Sigmoid colon (tissue), 6 donors: ENCODE measurements at regions not wholly inside any gene's neighbourhood (a gene's known extent, or its start where the extent isn't known, plus 50 kb on each side); places are given as distances from the start of the nearest gene placed in this dataset.
"Not testable (repeated sequence)": the region's sequence is repeated elsewhere in the genome, so short reads cannot be mapped to it uniquely, and the experiment has no call there.

ENCODE experiments used
- DNase-seq: peaks from one replicate; pipeline ENCODE4 v3.0.0-alpha.2; 2019
- H3K27ac ChIP-seq, 4 donors: fragments of 200-600 bp; sonication (generic); one replicate each; pipeline ENCODE4 v1.5.1; 2016 to 2019; ENCODE audit warnings: mild to moderate bottlenecking in 1 of 4
- H3K27me3 ChIP-seq, 3 donors: fragments of 200-600 bp; sonication (generic); one replicate each; pipeline ENCODE4 v1.5.1; 2019; ENCODE audit warnings: mild to moderate bottlenecking in 1 of 3
- H3K36me3 ChIP-seq, 4 donors: fragments of 200-600 bp; sonication (generic); one replicate each; pipeline ENCODE4 v1.5.1; 2016 to 2019
- H3K4me1 ChIP-seq, 4 donors: fragments of 200-600 bp; sonication (generic); one replicate each; pipeline ENCODE4 v1.5.1; 2017 to 2019
- H3K4me3 ChIP-seq, 4 donors: fragments of 200-600 bp; sonication (generic); one replicate each; pipeline ENCODE4 v1.5.1; 2017 to 2019; ENCODE audit warnings: mild to moderate bottlenecking in 2 of 4, moderate library complexity in 1 of 4
- H3K9me3 ChIP-seq, 4 donors: fragments of 200-600 bp in 3 of 4; sonication (generic) in 3 of 4; one replicate each; pipeline versions ENCODE4 v1.5.1 to v1.6.1; 2013 to 2019
- EP300 ChIP-seq, 4 donors: sonication (generic); formaldehyde crosslinking; IDR thresholded peaks; one replicate each; pipeline ENCODE4 v1.6.1; 2017; ENCODE audit warnings: antibody characterized with exemption in 4 of 4
- POLR2A ChIP-seq, 2 donors: fragments of 450-650 bp; IDR thresholded peaks; one replicate each; pipeline ENCODE4 v1.6.1; 2016; ENCODE audit warnings: antibody characterized with exemption in 2 of 2, mild to moderate bottlenecking in 2 of 2, moderate library complexity in 2 of 2
- POLR2AphosphoS5 ChIP-seq, 4 donors: sonication (generic); formaldehyde crosslinking; IDR thresholded peaks; one replicate each; pipeline ENCODE4 v1.6.1; 2017; ENCODE audit warnings: antibody characterized with exemption in 4 of 4
- WGBS, 2 donors: extraction: QIAGEN DNeasy Blood & Tissue Kit; methylation state at CpG; one replicate each; pipeline ENCODE4 v1.1.7; 2013; 5-methylcytosine and 5-hydroxymethylcytosine counted together
- intact Hi-C: fragments of 100-400 bp; cut with DNase I; formaldehyde crosslinking; loops from one replicate; pipeline ENCODE4 v1.15.1; 2023
- TF ChIP-seq, protein P1 (sequence below), 4 experiments: fragments of 450-650 bp in 3 of 4; fragments of 200-600 bp in 1 of 4; IDR thresholded peaks; one replicate each; pipeline ENCODE4 v1.5.1; 2016 to 2019; ENCODE audit warnings: antibody characterized with exemption in 4 of 4, mild to moderate bottlenecking in 3 of 4, moderate library complexity in 2 of 4
- donor health status: healthy with polysubstance abuse.
- donor health status: healthy.

DNA sequence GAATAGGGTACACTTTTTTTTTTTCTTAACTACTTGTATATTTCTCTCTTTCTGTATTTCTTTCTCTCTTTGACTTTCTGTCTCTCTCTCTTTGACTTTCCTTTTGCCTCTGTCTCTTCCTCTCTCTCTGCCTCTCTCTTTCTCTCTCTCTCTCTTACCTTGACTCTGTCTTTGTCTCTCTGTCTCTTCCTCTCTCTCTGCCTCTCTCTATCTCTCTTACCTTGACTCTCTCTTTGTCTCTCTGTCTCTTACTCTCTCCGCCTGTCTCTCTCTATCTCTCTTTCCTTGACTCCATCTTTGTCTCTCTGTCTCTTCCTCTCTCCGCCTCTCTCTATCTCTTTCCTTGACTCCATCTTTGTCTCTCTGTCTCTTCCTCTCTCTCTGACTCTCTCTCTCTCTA, 62.4 kb upstream of the PRMT8 start:
- no peak for DNase-seq
- Histone ChIP-seq H3K36me3 (no peaks in the 10 kb centered on the region), H3K27me3 (no peaks in the 10 kb centered on the region), H3K27ac (no peak overlapping the region), H3K4me3 (no peak overlapping the region), H3K4me1 (no peaks in the 10 kb centered on the region), H3K9me3 (no peaks in the 10 kb centered on the region)
- TF ChIP-seq, protein P1, sequence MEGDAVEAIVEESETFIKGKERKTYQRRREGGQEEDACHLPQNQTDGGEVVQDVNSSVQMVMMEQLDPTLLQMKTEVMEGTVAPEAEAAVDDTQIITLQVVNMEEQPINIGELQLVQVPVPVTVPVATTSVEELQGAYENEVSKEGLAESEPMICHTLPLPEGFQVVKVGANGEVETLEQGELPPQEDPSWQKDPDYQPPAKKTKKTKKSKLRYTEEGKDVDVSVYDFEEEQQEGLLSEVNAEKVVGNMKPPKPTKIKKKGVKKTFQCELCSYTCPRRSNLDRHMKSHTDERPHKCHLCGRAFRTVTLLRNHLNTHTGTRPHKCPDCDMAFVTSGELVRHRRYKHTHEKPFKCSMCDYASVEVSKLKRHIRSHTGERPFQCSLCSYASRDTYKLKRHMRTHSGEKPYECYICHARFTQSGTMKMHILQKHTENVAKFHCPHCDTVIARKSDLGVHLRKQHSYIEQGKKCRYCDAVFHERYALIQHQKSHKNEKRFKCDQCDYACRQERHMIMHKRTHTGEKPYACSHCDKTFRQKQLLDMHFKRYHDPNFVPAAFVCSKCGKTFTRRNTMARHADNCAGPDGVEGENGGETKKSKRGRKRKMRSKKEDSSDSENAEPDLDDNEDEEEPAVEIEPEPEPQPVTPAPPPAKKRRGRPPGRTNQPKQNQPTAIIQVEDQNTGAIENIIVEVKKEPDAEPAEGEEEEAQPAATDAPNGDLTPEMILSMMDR (IDR thresholded peaks at IDR 0.05), result no peak
- WGBS, 2 donors, result 91 to 93% methylated on average over 2 of the region's 2 CpGs
- intact Hi-C loops, result no loop called here

DNA sequence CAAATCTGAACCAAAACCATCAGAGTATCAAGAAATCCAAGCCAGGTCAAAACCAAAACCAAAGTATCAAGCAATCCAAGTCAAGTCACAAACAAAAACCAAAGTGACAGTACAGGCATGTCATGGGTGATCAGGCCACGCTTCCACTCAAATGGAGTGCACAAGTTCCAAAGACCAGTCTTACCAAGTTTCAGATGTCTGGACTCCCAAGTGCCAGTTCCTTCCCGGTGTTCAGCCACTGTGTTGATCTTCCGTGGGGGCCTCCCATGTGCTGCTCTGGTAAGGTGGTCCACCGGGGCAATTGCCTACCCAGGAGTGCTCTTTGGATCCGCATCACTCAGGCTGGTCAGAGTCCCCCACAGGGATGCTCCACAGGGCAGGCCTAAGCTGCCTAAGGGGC, 61.5 kb upstream of the PRMT8 start:
- DNase-seq, H3K9me3 ChIP-seq, H3K27me3 ChIP-seq, H3K27ac ChIP-seq, intact Hi-C loops, H3K4me3 ChIP-seq, H3K4me1 ChIP-seq, H3K36me3 ChIP-seq: not testable (repeated sequence)
- 94 to 97% methylated on average over 5 of the region's 5 CpGs for WGBS, 2 donors

DNA sequence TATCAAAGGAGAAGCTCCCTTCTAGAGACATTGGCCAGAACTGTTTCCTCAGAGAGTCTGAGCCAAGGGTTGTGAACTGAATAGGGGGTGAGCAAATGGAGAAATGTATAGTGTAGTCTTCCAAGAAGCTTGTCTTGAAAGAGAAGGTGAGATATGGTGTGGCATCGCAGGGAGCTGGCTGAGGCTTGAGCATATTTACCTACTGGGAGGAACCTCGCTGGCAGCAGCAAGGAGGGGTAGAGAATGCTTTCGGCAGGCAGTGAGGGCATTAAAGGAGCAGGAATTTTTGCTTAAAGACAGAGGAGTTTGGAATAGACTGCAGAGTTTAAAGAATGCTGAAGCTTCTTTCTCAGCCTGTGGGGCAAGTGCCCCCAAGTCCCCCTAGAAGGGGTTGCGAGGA, 59.3 kb upstream of the PRMT8 start:
- Histone ChIP-seq H3K27ac (no peak overlapping the region), H3K4me1 (no peaks in the 10 kb centered on the region), H3K27me3 (no peaks in the 10 kb centered on the region), H3K4me3 (no peak overlapping the region), H3K36me3 (no peaks in the 10 kb centered on the region), H3K9me3 (no peaks in the 10 kb centered on the region)
- intact Hi-C loops, result no loop called here
- WGBS, 2 donors, result 40 to 78% methylated on average over 4 of the region's 4 CpGs
- DNase-seq, result no peak
- TF ChIP-seq, protein P1 (IDR thresholded peaks at IDR 0.05), result no peak

DNA sequence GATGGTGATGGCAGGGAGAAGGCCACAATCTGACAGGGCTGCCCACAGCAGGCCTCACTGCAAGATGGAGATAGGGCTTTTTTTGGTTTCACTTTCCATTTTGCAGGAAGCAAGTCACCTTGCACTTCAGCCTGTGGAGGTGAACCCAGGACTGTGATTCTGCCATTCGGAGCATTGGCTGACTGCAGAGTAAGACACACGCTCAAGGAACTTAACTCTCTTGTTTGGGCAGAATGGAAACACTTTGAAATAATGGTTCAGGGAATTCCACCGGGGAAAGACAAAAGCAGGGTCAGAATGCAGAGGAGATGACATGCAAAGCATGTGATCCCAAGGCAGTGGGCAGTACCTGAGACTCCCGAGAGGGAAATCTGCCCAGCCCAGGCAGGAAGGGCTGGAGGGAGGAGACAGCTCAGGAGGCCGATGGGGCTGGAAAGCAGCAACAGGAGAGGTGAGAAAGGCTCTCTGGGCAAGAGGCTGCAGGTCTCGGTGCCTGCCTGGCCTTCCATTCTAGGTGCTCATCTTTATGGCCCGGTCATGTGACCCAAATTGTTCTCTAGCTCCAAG, 58.7 kb upstream of the PRMT8 start:
- WGBS, 2 donors, result 40 to 67% methylated on average over 7 of the region's 7 CpGs
- Histone ChIP-seq H3K27ac (no peak overlapping the region), H3K27me3 (no peaks in the 10 kb centered on the region), H3K4me1 (no peaks in the 10 kb centered on the region), H3K4me3 (no peak overlapping the region), H3K9me3 (no peaks in the 10 kb centered on the region), H3K36me3 (no peaks in the 10 kb centered on the region)
- no peak for DNase-seq
- intact Hi-C loops, result no loop called here
- TF ChIP-seq POLR2A (IDR thresholded peaks at IDR 0.05) (no peak), EP300 (IDR thresholded peaks at IDR 0.05) (no peak), POLR2AphosphoS5 (IDR thresholded peaks at IDR 0.05) (no peak)
- TF ChIP-seq, protein P1 (IDR thresholded peaks at IDR 0.05), result no peak

DNA sequence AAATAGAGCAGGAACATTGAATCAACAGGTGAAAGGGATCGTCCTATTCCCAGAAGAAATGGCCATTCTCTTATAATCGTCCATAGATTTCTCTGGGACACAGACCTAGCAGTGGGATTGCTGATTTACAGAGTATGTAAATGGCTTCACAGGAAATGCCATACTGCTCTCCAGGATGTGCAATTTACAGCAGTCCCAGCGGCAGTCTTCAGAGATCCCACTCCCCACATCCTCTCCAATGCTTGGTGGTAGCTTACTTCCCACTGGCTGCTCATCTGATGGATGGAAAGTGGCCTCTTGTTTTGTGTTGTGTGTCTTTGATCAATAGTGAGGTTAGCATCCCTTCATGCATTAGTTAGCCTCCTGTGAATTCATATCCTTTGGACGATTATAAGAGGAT, 58.1 kb upstream of the PRMT8 start:
- TF ChIP-seq EP300 (IDR thresholded peaks at IDR 0.05) (no peak), POLR2AphosphoS5 (IDR thresholded peaks at IDR 0.05) (no peak), POLR2A (IDR thresholded peaks at IDR 0.05) (no peak)
- TF ChIP-seq, protein P1 (IDR thresholded peaks at IDR 0.05), result no peak
- Histone ChIP-seq H3K36me3 (no peaks in the 10 kb centered on the region), H3K4me1 (no peaks in the 10 kb centered on the region), H3K27me3 (no peaks in the 10 kb centered on the region), H3K9me3 (no peaks in the 10 kb centered on the region), H3K27ac (no peak overlapping the region), H3K4me3 (no peak overlapping the region)
- no peak for DNase-seq
- intact Hi-C loops, result no loop called here
- WGBS, 2 donors, result 81% methylated on average over 4 of the region's 4 CpGs
